ENCODE measurements at regions not wholly inside any gene's neighbourhood (a gene's known extent, or its start where the extent isn't known, plus 50 kb on each side); places are given as distances from the start of the nearest gene placed in this dataset.

DNA sequence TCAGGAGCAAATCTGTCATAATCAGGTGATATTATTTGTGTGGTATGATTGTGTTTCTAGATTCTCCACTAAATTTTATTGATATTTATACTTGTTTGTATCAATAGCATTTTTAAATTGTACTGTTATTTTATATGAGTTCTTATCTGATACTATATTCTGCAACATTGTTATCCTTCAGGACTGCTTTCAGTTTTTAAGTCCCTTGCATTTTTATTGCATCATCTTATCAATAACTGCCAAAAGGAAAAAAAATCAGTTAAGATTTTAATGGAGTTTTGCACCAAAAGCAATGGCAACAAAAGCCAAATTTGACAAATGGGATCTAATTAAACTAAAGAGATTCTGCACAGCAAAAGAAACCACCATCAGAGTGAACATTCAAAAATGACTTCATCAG lies 741.3 kb upstream of the CTNND2 start:
- no peak for TF ChIP-seq EZH2 (IDR thresholded peaks at IDR 0.05; ENCODE audit: borderline replicate concordance)
- TF ChIP-seq, protein P1, sequence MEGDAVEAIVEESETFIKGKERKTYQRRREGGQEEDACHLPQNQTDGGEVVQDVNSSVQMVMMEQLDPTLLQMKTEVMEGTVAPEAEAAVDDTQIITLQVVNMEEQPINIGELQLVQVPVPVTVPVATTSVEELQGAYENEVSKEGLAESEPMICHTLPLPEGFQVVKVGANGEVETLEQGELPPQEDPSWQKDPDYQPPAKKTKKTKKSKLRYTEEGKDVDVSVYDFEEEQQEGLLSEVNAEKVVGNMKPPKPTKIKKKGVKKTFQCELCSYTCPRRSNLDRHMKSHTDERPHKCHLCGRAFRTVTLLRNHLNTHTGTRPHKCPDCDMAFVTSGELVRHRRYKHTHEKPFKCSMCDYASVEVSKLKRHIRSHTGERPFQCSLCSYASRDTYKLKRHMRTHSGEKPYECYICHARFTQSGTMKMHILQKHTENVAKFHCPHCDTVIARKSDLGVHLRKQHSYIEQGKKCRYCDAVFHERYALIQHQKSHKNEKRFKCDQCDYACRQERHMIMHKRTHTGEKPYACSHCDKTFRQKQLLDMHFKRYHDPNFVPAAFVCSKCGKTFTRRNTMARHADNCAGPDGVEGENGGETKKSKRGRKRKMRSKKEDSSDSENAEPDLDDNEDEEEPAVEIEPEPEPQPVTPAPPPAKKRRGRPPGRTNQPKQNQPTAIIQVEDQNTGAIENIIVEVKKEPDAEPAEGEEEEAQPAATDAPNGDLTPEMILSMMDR (IDR thresholded peaks at IDR 0.05; ENCODE audit: poor library complexity) = no peak

Measured in hepatocyte (in vitro differentiated cells).